ENCODE measurements at regions not wholly inside any gene's neighbourhood (a gene's known extent, or its start where the extent isn't known, plus 50 kb on each side); places are given as distances from the start of the nearest gene placed in this dataset.

- TF ChIP-seq CTCF (IDR thresholded peaks at IDR 0.05) (no peak), TP53 (CRISPR knock-in tag; IDR thresholded peaks at IDR 0.05) (no peak), FOXK1 (CRISPR knock-in tag; IDR thresholded peaks at IDR 0.05) (no peak), HMGA2 (CRISPR knock-in tag; IDR thresholded peaks at IDR 0.05) (no peak), ZBTB21 (CRISPR knock-in tag; IDR thresholded peaks at IDR 0.05; ENCODE audit: borderline replicate concordance) (no peak), ZNF423 (CRISPR knock-in tag; IDR thresholded peaks at IDR 0.05) (no peak), E2F4 (CRISPR knock-in tag; IDR thresholded peaks at IDR 0.05; ENCODE audit: borderline replicate concordance, low read depth) (no peak), MAX (CRISPR knock-in tag; IDR thresholded peaks at IDR 0.05) (no peak), MYBL2 (CRISPR knock-in tag; IDR thresholded peaks at IDR 0.05) (no peak), MXD4 (CRISPR knock-in tag; IDR thresholded peaks at IDR 0.05; ENCODE audit: borderline replicate concordance) (no peak), TEAD4 (CRISPR knock-in tag; IDR thresholded peaks at IDR 0.05) (no peak), ZSCAN18 (CRISPR knock-in tag; IDR thresholded peaks at IDR 0.05) (no peak)
Measured at GRCh38 chr4:79516114-79516513, 108.1 kb upstream of the GK2 start.
